Ovary (tissue), 7 donors: ENCODE measurements at regions not wholly inside any gene's neighbourhood (a gene's known extent, or its start where the extent isn't known, plus 50 kb on each side); places are given as distances from the start of the nearest gene placed in this dataset.

ENCODE experiments used
- DNase-seq, 5 donors: peaks; one replicate each; pipeline ENCODE4 v3.0.0-alpha.2; 2019 to 2020
- H3K27ac ChIP-seq, 2 donors: fragments of 200-600 bp; one replicate each; pipeline versions ENCODE4 v1.5.1 to v1.8.0; 2019 to 2022
- H3K27me3 ChIP-seq: fragments of 200-600 bp; one replicate; pipeline ENCODE4 v1.8.0; 2022
- H3K36me3 ChIP-seq: fragments of 200-600 bp; sonication (generic); one replicate; pipeline ENCODE4 v1.5.1; 2019
- H3K4me1 ChIP-seq: one replicate; pipeline ENCODE4 v1.8.1; 2013; ENCODE audit warnings: mild to moderate bottlenecking, moderate library complexity; ENCODE audit not compliant: insufficient read depth
- H3K4me3 ChIP-seq: fragments of 200-600 bp; sonication (generic); one replicate; pipeline ENCODE4 v1.5.1; 2017
- H3K9me3 ChIP-seq, 2 donors: fragments of 200-600 bp in 1 of 2; sonication (generic) in 1 of 2; one replicate each; pipeline versions ENCODE4 v1.5.1 to v1.8.1; 2013 to 2019; ENCODE audit warnings: mild to moderate bottlenecking in 1 of 2, moderate library complexity in 1 of 2
- CTCF ChIP-seq, 3 donors: fragments of 450-650 bp in 2 of 3; fragments of 200-600 bp in 1 of 3; IDR thresholded peaks; one replicate each; pipeline versions ENCODE4 v1.5.1 to v1.8.0; 2016 to 2022; ENCODE audit warnings: antibody characterized with exemption in 3 of 3, mild to moderate bottlenecking in 1 of 3
- EP300 ChIP-seq: sonication (generic); formaldehyde crosslinking; IDR thresholded peaks from one replicate; pipeline ENCODE4 v1.6.1; 2017; ENCODE audit warnings: antibody characterized with exemption
- POLR2A ChIP-seq: fragments of 450-650 bp; IDR thresholded peaks from one replicate; pipeline ENCODE4 v1.6.1; 2017; ENCODE audit warnings: antibody characterized with exemption, mild to moderate bottlenecking, moderate library complexity
- WGBS, 3 donors: extraction: QIAGEN DNeasy Blood & Tissue Kit in 1 of 3; methylation state at CpG; one replicate each; pipeline versions ENCODE4 v1.1.5 to v1.1.7; 2013 to 2017; 5-methylcytosine and 5-hydroxymethylcytosine counted together
- intact Hi-C, 4 donors: fragments of 100-400 bp; cut with DNase I; formaldehyde crosslinking; loops; one replicate each; pipeline versions ENCODE4 v1.11.0 to v1.15.1; 2022 to 2023
- donor health status: DM: no; HTN: no; CAD: no; lungs with moderate emphysema.
- donor health status: DM: no; HTN: no; CAD: no.
- donor health status: Bipolar disorder and iron deficiency.
- donor health status: DM: no; HTN: no; CAD: no.
- donor health status: DM: yes; HTN: yes; CAD: no.

- intact Hi-C loops: no loop called here
- no peaks in the 10 kb centered on the region for H3K4me1 ChIP-seq
- TF ChIP-seq CTCF (IDR thresholded peaks at IDR 0.05): no peak
- no peak for TF ChIP-seq EP300
- TF ChIP-seq POLR2A: no peak
- H3K4me3 ChIP-seq: no peak overlapping the region
- 92 to 98% (median 95%) methylated on average over 26 to 28 of the region's 28 CpGs for WGBS, 3 donors
- no peaks in the 10 kb centered on the region for H3K36me3 ChIP-seq
- H3K9me3 ChIP-seq: no peaks in the 10 kb centered on the region
- no peak overlapping the region for H3K27ac ChIP-seq
- H3K27me3 ChIP-seq: no peaks in the 10 kb centered on the region
- DNase-seq: no peak
These were observed 1672.7 kb upstream of the PCDH7 start for GRCh38 chr4:29047341-29048041.

GRCh38 chr4:29051381-29051965, 1668.7 kb upstream of the PCDH7 start:
- intact Hi-C loops: no loop called here
- no peak for DNase-seq
- Histone ChIP-seq H3K36me3 (no peaks in the 10 kb centered on the region), H3K27ac (no peak overlapping the region), H3K4me1 (no peaks in the 10 kb centered on the region), H3K27me3 (no peaks in the 10 kb centered on the region), H3K4me3 (no peak overlapping the region), H3K9me3 (no peaks in the 10 kb centered on the region)
- TF ChIP-seq POLR2A (no peak), CTCF (IDR thresholded peaks at IDR 0.05) (no peak), EP300 (no peak)
- WGBS, 3 donors: 72 to 75% (median 74%) methylated on average over 4 of the region's 4 CpGs

GRCh38 chr4:29052266-29052665, 1667.9 kb upstream of the PCDH7 start:
- 74 to 94% (median 85%) methylated on average over 4 of the region's 4 CpGs for WGBS, 3 donors
- no peaks in the 10 kb centered on the region for H3K36me3 ChIP-seq
- no peaks in the 10 kb centered on the region for H3K9me3 ChIP-seq
- H3K27me3 ChIP-seq: no peaks in the 10 kb centered on the region
- H3K4me3 ChIP-seq: no peak overlapping the region
- intact Hi-C loops: no loop called here
- no peak overlapping the region for H3K27ac ChIP-seq
- TF ChIP-seq CTCF (IDR thresholded peaks at IDR 0.05): no peak
- TF ChIP-seq EP300: no peak
- no peak for TF ChIP-seq POLR2A
- H3K4me1 ChIP-seq: no peaks in the 10 kb centered on the region
- DNase-seq: no peak

GRCh38 chr4:29058531-29058930, 1661.6 kb upstream of the PCDH7 start:
- WGBS, 3 donors: 71 to 80% (median 79%) methylated on average over 2 of the region's 2 CpGs
- H3K27me3 ChIP-seq: no peaks in the 10 kb centered on the region
- H3K4me3 ChIP-seq: no peak overlapping the region
- H3K4me1 ChIP-seq: no peaks in the 10 kb centered on the region
- intact Hi-C loops: no loop called here
- TF ChIP-seq POLR2A: no peak
- no peak overlapping the region for H3K27ac ChIP-seq
- no peaks in the 10 kb centered on the region for H3K9me3 ChIP-seq
- no peaks in the 10 kb centered on the region for H3K36me3 ChIP-seq
- no peak for DNase-seq

- intact Hi-C loops: no loop called here
- 79 to 83% (median 81%) methylated on average over 2 of the region's 2 CpGs for WGBS, 3 donors
- H3K9me3 ChIP-seq: no peaks in the 10 kb centered on the region
- DNase-seq: no peak
- TF ChIP-seq CTCF (IDR thresholded peaks at IDR 0.05): no peak
- TF ChIP-seq EP300: no peak
- no peak for TF ChIP-seq POLR2A
- H3K4me3 ChIP-seq: no peak overlapping the region
- no peak overlapping the region for H3K27ac ChIP-seq
- H3K4me1 ChIP-seq: no peaks in the 10 kb centered on the region
- H3K36me3 ChIP-seq: no peaks in the 10 kb centered on the region
- H3K27me3 ChIP-seq: no peaks in the 10 kb centered on the region
These were observed 1653.3 kb upstream of the PCDH7 start for GRCh38 chr4:29066861-29067260.
